Mucosa of descending colon (tissue), 3 donors: ENCODE measurements at regions not wholly inside any gene's neighbourhood (a gene's known extent, or its start where the extent isn't known, plus 50 kb on each side); places are given as distances from the start of the nearest gene placed in this dataset.

Experiments used
- ATAC-seq: fragments of 200-7000 bp; cut with Tn5 transposase; one replicate; pipeline ENCODE4 v1.9.1; 2020; ENCODE audit warnings: mild to moderate bottlenecking, moderate library complexity
- DNase-seq, 3 donors: peaks; one replicate each; pipeline ENCODE4 v3.0.0-alpha.2; 2020
- H3K36me3 ChIP-seq: fragments of 200-600 bp; one replicate; pipeline ENCODE4 v1.8.0; 2021; ENCODE audit warnings: low read depth, mild to moderate bottlenecking
- H3K4me1 ChIP-seq: fragments of 200-600 bp; one replicate; pipeline ENCODE4 v1.8.0; 2021; ENCODE audit warnings: low read depth, mild to moderate bottlenecking
- H3K4me3 ChIP-seq: fragments of 200-600 bp; one replicate; pipeline ENCODE4 v1.8.0; 2021; ENCODE audit warnings: mild to moderate bottlenecking
- H3K9me3 ChIP-seq: fragments of 200-600 bp; one replicate; pipeline ENCODE4 v1.8.0; 2021; ENCODE audit warnings: mild to moderate bottlenecking
- intact Hi-C, 2 donors: fragments of 100-400 bp; cut with DNase I in 1 of 2; cut with micrococcal nuclease in 1 of 2; formaldehyde crosslinking; loops; one replicate each; pipeline versions ENCODE4 v1.11.0 to v1.11.1; 2022; cut with DNase I, micrococcal nuclease
- TF ChIP-seq, protein P1 (sequence below): fragments of 200-600 bp; IDR thresholded peaks from one replicate; pipeline ENCODE4 v1.8.0; 2022; ENCODE audit warnings: antibody characterized with exemption, mild to moderate bottlenecking
- donor health status: DM: no; HTN: no; CAD: no; lungs with moderate emphysema.
- donor health status: DM: no; HTN: no; CAD: no.
- donor health status: DM: no; HTN: yes; CAD: no.

- intact Hi-C loops, result no loop called here
- Histone ChIP-seq H3K9me3 (no peaks in the 10 kb centered on the region), H3K36me3 (no peaks in the 10 kb centered on the region), H3K4me3 (no peak overlapping the region), H3K4me1 (peaks cover 3% of the 10 kb centered on the region)
- DNase-seq (no peak), ATAC-seq (no peak)
- TF ChIP-seq, protein P1, sequence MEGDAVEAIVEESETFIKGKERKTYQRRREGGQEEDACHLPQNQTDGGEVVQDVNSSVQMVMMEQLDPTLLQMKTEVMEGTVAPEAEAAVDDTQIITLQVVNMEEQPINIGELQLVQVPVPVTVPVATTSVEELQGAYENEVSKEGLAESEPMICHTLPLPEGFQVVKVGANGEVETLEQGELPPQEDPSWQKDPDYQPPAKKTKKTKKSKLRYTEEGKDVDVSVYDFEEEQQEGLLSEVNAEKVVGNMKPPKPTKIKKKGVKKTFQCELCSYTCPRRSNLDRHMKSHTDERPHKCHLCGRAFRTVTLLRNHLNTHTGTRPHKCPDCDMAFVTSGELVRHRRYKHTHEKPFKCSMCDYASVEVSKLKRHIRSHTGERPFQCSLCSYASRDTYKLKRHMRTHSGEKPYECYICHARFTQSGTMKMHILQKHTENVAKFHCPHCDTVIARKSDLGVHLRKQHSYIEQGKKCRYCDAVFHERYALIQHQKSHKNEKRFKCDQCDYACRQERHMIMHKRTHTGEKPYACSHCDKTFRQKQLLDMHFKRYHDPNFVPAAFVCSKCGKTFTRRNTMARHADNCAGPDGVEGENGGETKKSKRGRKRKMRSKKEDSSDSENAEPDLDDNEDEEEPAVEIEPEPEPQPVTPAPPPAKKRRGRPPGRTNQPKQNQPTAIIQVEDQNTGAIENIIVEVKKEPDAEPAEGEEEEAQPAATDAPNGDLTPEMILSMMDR, result no peak
These were observed 203.3 kb downstream of the SH3BP4 start for GRCh38 chr2:235155163-235155562.

- DNase-seq (no peak), ATAC-seq (peak; percentile 56)
- intact Hi-C loops, result no loop called here
- TF ChIP-seq, protein P1, result no peak
- Histone ChIP-seq H3K4me1 (peaks cover 2% of the 10 kb centered on the region), H3K9me3 (no peaks in the 10 kb centered on the region), H3K4me3 (no peak overlapping the region), H3K36me3 (no peaks in the 10 kb centered on the region)
These were observed 204.2 kb downstream of the SH3BP4 start for GRCh38 chr2:235156055-235156454.

DNA sequence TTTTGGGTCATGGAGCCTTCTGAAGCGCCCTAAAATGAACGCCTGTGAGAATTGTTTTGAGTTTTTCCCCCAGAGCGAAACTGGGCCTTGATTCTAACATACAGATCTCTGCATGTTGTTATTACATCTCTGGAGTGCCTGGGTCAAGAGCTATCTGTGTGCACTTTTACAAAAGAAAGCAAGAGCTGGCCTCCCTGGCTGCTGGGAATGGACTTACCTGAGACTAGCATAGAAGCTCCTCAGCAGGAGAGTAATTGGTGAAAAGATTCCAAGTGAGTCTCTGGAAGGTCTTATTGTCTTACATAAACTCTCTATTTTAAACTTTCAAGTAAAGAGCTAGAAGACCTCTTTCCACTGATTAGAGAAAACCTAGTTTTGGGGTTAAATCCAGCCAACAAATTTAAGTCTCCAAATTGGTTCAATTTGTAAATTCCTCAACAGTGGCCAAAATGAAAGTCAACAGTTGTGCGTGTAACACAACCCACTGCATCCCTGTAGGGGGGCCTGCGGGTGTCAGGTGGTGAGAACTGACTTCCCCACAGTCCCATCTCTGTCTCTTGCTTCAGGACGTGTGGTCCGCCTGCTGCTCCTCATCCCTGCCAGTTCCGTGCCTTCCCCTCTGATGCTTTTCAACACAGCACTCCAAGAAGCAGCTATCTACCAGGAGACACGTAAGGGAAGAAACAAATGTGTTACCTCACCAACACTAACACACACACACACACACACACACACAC lies 206.1 kb downstream of the SH3BP4 start:
- peaks cover 2% of the 10 kb centered on the region for H3K4me1 ChIP-seq
- intact Hi-C loops, result no loop called here
- no peaks in the 10 kb centered on the region for H3K9me3 ChIP-seq
- ATAC-seq (no peak), DNase-seq (no peak)
- TF ChIP-seq, protein P1, result no peak
- no peaks in the 10 kb centered on the region for H3K36me3 ChIP-seq
- no peak overlapping the region for H3K4me3 ChIP-seq

- TF ChIP-seq, protein P1, result no peak
- ATAC-seq (no peak), DNase-seq (no peak)
- Histone ChIP-seq H3K4me3 (no peak overlapping the region), H3K9me3 (no peaks in the 10 kb centered on the region), H3K4me1 (peaks cover 2% of the 10 kb centered on the region), H3K36me3 (no peaks in the 10 kb centered on the region)
- intact Hi-C loops, result no loop called here
These were observed 208.5 kb downstream of the SH3BP4 start for GRCh38 chr2:235160281-235160810.

DNA sequence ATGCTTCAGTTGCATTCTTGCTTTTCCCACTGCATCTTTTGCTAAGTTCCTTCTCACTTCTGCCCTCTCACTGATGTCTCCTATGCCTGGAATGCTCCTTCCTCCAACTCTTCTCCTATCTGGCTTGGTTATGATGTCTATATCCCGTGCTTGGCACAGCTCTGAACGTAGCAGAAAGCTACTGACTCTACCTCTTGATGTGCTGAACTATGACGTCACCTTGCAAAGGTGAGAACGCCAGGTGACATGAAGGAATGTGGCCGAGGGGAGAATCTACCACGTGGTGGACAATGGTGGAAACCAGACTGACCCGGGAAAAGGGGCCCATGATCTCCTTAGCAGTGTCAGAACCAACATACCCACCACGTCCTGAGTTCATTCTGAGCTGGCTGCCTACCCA lies 209.7 kb downstream of the SH3BP4 start:
- Histone ChIP-seq H3K9me3 (no peaks in the 10 kb centered on the region), H3K4me3 (no peak overlapping the region), H3K36me3 (no peaks in the 10 kb centered on the region), H3K4me1 (no peaks in the 10 kb centered on the region)
- intact Hi-C loops, result no loop called here
- no peak for ATAC-seq
- TF ChIP-seq, protein P1, result no peak
- DNase-seq, result no peak
